HG02840 (cell line): ENCODE measurements at regions not wholly inside any gene's neighbourhood (a gene's known extent, or its start where the extent isn't known, plus 50 kb on each side); places are given as distances from the start of the nearest gene placed in this dataset.
"Not testable (repeated sequence)": the region's sequence is repeated elsewhere in the genome, so short reads cannot be mapped to it uniquely, and the experiment has no call there.

ENCODE experiments used
- ATAC-seq: cut with Tn5 transposase; IDR thresholded peaks from one replicate; pipeline ENCODE4 v1.9.1; 2021; ENCODE audit warnings: mild to moderate bottlenecking, moderate library complexity, moderate number of reproducible peaks; ENCODE audit not compliant: unreplicated experiment, low FRiP score

- ATAC-seq: not testable (repeated sequence)
Observed at GRCh38 chr9:42430674-42431615, 247.5 kb downstream of the SPATA31A6 start.

DNA sequence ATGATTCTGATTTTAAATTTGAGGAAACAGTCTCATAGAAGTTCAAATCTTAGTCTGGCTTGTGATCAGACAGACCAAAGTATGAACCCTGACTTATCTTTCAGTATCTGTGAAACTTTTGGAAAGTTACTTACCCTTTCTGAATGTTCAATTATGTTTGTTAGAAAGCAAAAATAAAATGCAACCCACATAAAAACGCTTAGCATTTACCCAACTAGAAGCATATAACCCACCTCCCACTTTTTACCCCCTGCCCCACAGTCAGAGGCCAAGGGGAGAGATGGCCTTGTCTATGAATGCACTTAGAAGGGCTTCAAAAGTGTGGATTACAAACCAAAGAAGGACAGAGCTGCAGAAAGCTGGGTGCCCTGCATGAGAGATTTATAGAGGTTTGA, 248.2 kb downstream of the SPATA31A6 start:
- ATAC-seq: not testable (repeated sequence)

GRCh38 chr9:42434844-42435714, 251.6 kb downstream of the SPATA31A6 start:
- not testable (repeated sequence) for ATAC-seq

DNA sequence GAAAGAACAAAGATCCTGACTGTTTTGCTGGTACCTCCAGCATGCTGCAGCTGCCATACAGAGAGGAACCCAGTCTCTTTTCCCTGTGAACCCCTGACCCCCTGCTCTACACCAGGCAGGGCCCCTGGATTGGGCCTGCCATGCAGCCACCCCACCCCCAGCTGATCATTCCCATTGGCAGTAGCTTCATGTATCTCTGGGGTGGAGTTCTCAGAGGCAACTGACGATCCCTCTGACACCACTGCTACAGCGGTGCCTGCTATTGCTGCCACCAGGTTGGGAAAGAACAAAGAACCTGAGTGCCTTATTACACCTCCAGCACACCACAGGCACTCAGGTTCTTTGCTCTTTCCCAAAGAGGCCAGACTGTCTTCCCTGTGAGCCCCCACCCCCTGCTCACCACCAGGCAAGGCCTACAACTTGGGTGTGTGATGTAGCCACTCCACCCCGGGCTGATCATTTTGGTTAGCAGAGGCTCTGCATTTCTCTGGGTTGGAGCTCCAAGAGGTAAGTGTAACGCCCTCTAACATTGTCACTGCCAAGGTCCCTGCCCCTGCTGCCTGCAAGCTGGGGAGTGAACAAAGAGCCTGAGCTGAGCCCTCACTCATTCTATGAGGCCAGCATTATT, 252.4 kb downstream of the SPATA31A6 start:
- ATAC-seq: not testable (repeated sequence)

DNA sequence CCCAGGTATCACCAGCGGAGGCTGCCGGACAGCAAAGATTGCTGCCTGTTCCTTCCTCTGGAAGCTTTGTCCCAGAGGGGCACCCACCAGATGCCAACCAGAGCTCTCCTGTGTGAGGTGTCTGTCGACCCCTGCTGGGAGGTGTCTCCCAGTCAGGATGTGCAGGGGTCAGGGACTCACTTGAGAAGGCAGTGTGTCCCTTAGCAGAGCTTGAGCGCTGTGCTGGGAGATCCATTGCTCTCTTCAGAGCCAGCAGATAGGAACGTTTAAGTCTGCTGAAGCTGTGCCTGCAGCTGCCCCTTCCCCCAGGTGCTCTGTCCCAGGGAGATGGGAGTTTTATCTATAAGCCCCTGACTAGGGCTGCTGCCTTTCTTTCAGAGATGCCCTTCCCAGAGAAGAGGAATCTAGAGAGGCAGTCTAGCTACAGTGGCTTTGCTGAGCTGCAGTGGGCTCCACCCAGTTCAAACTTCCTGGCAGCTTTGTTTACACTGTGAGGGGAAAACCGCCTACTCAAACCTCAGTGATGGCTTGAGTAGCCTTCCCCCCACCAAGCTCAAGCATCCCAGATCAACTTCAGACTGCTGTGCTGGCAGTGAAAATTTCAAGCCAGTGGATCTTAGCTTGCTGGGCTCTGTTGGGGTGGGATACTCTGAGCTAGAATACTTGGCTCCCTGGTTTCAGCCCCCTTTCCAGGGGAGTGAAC, 253.7 kb downstream of the SPATA31A6 start:
- ATAC-seq: peak; percentile 49

GRCh38 chr9:42442680-42443079, 259.2 kb downstream of the SPATA31A6 start:
- ATAC-seq: not testable (repeated sequence)

GRCh38 chr9:42443414-42443813, 260.0 kb downstream of the SPATA31A6 start:
- not testable (repeated sequence) for ATAC-seq

GRCh38 chr9:42461436-42461835, 278.0 kb downstream of the SPATA31A6 start:
- not testable (repeated sequence) for ATAC-seq

DNA sequence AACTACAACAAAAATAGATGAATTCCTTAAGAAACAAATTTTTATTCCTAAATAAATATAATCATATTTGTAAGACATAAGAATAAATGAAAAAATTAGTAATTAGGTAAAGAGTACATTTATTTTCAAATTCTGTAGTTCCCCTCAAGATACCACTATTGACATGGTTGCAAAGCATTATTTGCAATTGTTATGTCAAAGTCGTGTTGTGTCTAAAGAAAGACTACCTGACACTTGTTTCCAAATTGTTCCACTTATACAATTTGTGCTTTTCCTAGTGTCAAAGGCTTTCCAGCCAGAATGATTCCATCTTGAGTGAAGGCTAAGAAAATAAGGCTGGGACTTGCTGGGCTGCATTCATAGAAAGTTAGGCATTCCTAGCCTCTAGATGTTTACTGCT, 278.4 kb downstream of the SPATA31A6 start:
- not testable (repeated sequence) for ATAC-seq

GRCh38 chr9:42463981-42464380, 280.5 kb downstream of the SPATA31A6 start:
- not testable (repeated sequence) for ATAC-seq

DNA sequence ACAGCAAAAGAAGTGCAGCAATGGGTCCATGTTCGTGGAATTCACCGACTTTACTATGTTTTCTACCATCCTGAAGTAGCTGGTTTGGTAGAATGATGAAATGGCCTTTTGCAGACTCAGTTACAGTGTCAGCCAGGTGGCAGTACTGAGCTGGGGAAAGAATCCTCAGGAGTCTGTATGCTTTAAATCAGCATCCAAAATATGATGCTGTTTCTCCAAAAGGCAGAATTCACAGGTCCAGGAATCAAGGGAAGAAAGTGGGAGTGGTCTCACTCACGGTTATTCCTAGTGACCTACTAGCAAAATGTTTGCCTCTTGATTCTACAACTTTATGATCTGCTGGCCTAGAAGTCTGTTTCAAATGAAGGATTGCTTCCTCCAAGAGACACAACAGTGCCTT, 287.1 kb downstream of the SPATA31A6 start:
- not testable (repeated sequence) for ATAC-seq

- ATAC-seq: not testable (repeated sequence)
Observed at GRCh38 chr9:42490989-42491388, 307.5 kb downstream of the SPATA31A6 start.

GRCh38 chr9:42502620-42503264, 319.3 kb downstream of the SPATA31A6 start:
- ATAC-seq: not testable (repeated sequence)

GRCh38 chr9:42508111-42508510, 324.7 kb downstream of the SPATA31A6 start:
- not testable (repeated sequence) for ATAC-seq

DNA sequence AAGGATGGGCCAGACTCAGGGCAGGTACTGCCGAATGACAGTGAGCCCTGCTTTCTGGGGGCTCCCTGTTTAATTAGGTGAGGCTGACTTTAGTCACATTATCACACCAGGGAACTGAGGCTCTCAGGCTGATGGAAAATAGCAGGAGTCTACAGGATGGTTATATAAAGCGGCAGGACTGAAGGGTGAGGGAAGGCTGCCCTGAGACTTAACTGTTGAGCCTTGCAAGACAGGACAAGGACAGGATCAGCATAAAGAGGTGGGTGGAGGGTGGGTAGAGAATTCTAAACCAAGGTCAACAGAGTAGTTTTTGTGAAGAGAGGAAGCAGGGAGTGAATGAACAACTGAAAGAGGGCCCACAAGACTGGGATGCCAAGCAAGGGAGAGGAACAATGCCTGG, 330.1 kb downstream of the SPATA31A6 start:
- ATAC-seq: not testable (repeated sequence)

DNA sequence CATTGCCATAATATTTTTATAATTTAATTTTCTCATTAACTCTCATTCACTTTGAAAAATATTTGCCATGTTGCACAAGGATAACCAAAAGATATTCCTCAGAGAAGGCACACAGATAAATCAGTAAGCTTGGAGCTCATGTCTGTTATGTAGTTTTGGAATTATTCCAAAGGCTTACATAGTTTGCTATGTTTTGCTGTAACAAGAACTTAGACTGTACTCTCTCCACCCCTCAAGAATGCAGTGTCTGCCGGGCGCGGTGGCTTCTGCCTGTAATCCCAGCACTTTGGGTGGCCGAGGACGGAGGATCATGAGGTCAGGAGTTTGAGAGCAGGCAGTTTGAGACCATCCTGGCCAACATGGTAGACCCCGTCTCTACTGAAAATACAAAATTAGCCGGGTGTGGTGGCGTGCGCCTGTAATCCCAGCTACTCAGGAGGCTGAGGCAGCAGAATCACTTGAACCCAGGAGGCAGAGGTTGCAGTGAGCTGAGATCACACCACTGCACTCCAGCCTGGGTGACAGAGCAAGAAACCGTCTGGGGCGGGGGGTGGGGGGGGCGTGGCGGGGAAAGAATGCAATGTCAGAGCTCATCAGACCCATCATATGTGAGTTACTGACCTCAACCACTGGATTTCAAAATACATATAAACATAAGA, 351.0 kb downstream of the SPATA31A6 start:
- not testable (repeated sequence) for ATAC-seq

DNA sequence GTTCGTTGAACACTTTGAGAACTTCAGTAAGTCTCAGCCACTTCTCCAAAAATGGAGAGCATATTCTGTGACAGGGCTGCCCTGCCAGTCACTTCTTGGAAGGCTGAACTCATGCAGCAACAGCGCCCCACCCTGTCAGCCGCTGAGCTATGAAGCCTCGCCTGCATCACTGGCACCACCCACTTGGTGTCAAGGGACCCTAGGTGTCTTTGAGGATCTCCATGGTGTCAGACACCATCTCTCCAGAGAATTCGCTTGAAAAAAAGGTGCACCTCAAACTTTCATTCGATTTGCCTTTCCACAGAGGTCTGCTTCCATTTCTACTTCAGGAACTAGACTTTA, 351.5 kb downstream of the SPATA31A6 start:
- ATAC-seq: not testable (repeated sequence)

- not testable (repeated sequence) for ATAC-seq
Observed at GRCh38 chr9:42550789-42551357, 367.4 kb downstream of the SPATA31A6 start.

DNA sequence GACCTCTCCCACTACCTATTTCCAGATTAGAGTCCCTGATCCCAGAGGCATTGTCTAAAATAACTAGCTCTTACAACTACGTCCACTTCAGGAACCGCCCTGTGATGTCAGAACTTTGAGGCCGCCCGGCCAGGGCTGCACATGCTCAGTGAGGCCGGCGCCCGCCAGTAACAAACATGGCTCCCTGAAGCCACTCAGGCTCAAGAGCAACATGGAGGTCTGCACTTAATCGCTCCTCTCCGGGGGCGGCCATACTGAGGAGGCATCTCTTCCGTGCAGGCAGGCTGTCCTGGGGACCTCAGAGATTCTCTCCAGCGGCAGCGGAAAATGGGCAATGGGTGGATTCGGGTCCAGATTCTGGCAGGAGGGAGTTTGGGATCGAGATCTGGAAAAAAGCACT, 385.1 kb downstream of the SPATA31A6 start:
- ATAC-seq: not testable (repeated sequence)
